HepG2 (cell line): ENCODE measurements at regions not wholly inside any gene's neighbourhood (a gene's known extent, or its start where the extent isn't known, plus 50 kb on each side); places are given as distances from the start of the nearest gene placed in this dataset.

Experiments
- ATAC-seq: fragments of 200-7000 bp; cut with Tn5 transposase; 3 replicates; pipeline ENCODE4 v1.9.1; 2020; ENCODE audit warnings: mild to moderate bottlenecking, moderate library complexity
- BruUV-seq: library from RNA; stranded (reverse); fragments of 400-500 nt; replicated peaks from 2 replicates; lab custom pipeline; 2021; lab: Mats Ljungman, UMichigan
- CTCF ChIA-PET: fragments of 300-600 bp; formaldehyde crosslinking; extraction: SDS; loops from one replicate; lab custom pipeline; 2021; ENCODE audit warnings: low total read pairs, inconsistent platforms, low intra/inter-chr PET ratio; lab: Yijun Ruan, JAX
- POLR2A ChIA-PET: fragments of 350-600 bp; sonication (Branson Sonifier 250); formaldehyde crosslinking; loops from one replicate; lab custom pipeline; 2020; ENCODE audit warnings: antibody characterized with exemption, inconsistent platforms; lab: Yijun Ruan, JAX
- DNase-seq: peaks from one replicate; pipeline ENCODE4 v3.0.0-alpha.2; 2015; ENCODE audit warnings: low spot score
- FAIRE-seq: peaks from 3 replicates; lab custom pipeline; 2011; peaks lifted over from hg19 to GRCh38; lab: Jason Lieb, UNC
- H2AFZ ChIP-seq: one replicate; pipeline ENCODE4 v1.6.1; 2011; ENCODE audit warnings: low read length, inconsistent platforms
- H3K27ac ChIP-seq: fragments of 300-600 bp; 3 replicates; pipeline ENCODE4 v1.8.0; 2011; ENCODE audit warnings: mixed run types, mild to moderate bottlenecking, mixed read lengths, low read length, inconsistent platforms; ENCODE audit not compliant: insufficient read depth; ENCODE audit errors: extremely low read length
- H3K27me3 ChIP-seq, 2 experiments: fragments of 200-600 bp in 1 of 2; 2 replicates in 1 of 2; 3 replicates in 1 of 2; pipeline versions ENCODE4 v1.6.0 to v1.8.0; 2011; ENCODE audit warnings: low read length in 2 of 2, mild to moderate bottlenecking in 2 of 2, moderate library complexity in 2 of 2, inconsistent platforms in 1 of 2; ENCODE audit not compliant: insufficient read depth in 2 of 2, control insufficient read depth in 1 of 2
- H3K36me3 ChIP-seq, 2 experiments: fragments of 200-600 bp in 1 of 2; replicated peaks in 1 of 2; 2 replicates in 1 of 2; 3 replicates in 1 of 2; pipeline versions ENCODE4 v1.5.1 to v1.8.0; 2011; ENCODE audit warnings: low read length in 2 of 2, inconsistent platforms in 1 of 2; ENCODE audit not compliant: insufficient read depth in 2 of 2, control insufficient read depth in 1 of 2
- H3K4me1 ChIP-seq: 2 replicates; pipeline ENCODE4 v1.5.1; 2012; ENCODE audit warnings: low read length, inconsistent platforms; ENCODE audit not compliant: insufficient read depth
- H3K4me2 ChIP-seq: 2 replicates; pipeline ENCODE4 v1.6.0; 2011; ENCODE audit warnings: low read depth, low read length, inconsistent platforms
- H3K4me3 ChIP-seq, 3 experiments: fragments of 200-600 bp in 1 of 3; sonication (generic), shearing (Covaris generic) in 1 of 3; replicated peaks in 1 of 3; 2 replicates each; pipeline ENCODE4 v1.5.1; 2011 to 2016; ENCODE audit warnings: low read length in 3 of 3, inconsistent platforms in 2 of 3, low read depth in 2 of 3, mild to moderate bottlenecking in 2 of 3, control low read depth in 1 of 3, mixed read lengths in 1 of 3; ENCODE audit not compliant: insufficient read depth in 1 of 3
- H3K79me2 ChIP-seq: one replicate; pipeline ENCODE4 v1.6.1; 2011; ENCODE audit warnings: low read length, inconsistent platforms; ENCODE audit not compliant: insufficient read depth
- H3K9ac ChIP-seq: 2 replicates; pipeline ENCODE4 v1.6.0; 2011; ENCODE audit warnings: mild to moderate bottlenecking, low read depth, low read length, inconsistent platforms; ENCODE audit not compliant: insufficient read depth
- H3K9me3 ChIP-seq: 2 replicates; pipeline ENCODE4 v1.5.1; 2012; ENCODE audit warnings: mild to moderate bottlenecking, low read length
- H4K20me1 ChIP-seq: 2 replicates; pipeline ENCODE4 v1.6.0; 2011; ENCODE audit warnings: inconsistent platforms, mild to moderate bottlenecking, low read length, moderate library complexity; ENCODE audit not compliant: insufficient read depth
- MEF2D ChIP-seq: sonication (generic); formaldehyde crosslinking; IDR thresholded peaks from 2 replicates; pipeline ENCODE4 v1.5.1; 2020; ENCODE audit warnings: mild to moderate bottlenecking, missing genetic modification reagents
- POLR2AphosphoS2 ChIP-seq: IDR thresholded peaks from 2 replicates; pipeline ENCODE4 v1.6.1; 2011; ENCODE audit warnings: low read depth, low read length, improper control_type of control experiment
- ZBTB1 ChIP-seq: sonication (generic); formaldehyde crosslinking; IDR thresholded peaks from 2 replicates; pipeline ENCODE4 v1.4.0; 2020; ENCODE audit warnings: missing genetic modification reagents, borderline replicate concordance
- ZNF101 ChIP-seq: sonication (generic); formaldehyde crosslinking; IDR thresholded peaks from 2 replicates; pipeline ENCODE4 v1.4.0; 2020; ENCODE audit warnings: mild to moderate bottlenecking, low read depth, missing genetic modification reagents, borderline replicate concordance
- ZNF546 ChIP-seq: sonication (generic); formaldehyde crosslinking; conservative IDR thresholded peaks from 2 replicates; pipeline ENCODE4 v1.8.1; 2023; ENCODE audit warnings: mild to moderate bottlenecking, missing genetic modification reagents
- WGBS: methylation state at CpG from one replicate; pipeline ENCODE4 v1.1.6; 2017; ENCODE audit warnings: low lambda C conversion rate; 5-methylcytosine and 5-hydroxymethylcytosine counted together
- in situ Hi-C: cut with HindIII; loops from 2 replicates; pipeline ENCODE4 v1.10.0; 2017; ENCODE audit warnings: low pct_unique_long_range_greater_than_20kb; ENCODE audit not compliant: extremely low pct_ligation_motif_present
- intact Hi-C: fragments of 100-400 bp; cut with micrococcal nuclease; formaldehyde crosslinking; loops from one replicate; pipeline ENCODE4 v1.10.0; 2022; ENCODE audit not compliant: unreplicated experiment

GRCh38 chr2:122132147-122132691 is 376.8 kb downstream of the TSN start:
- intact Hi-C loops (no loop called here), in situ Hi-C loops (loop anchor here (10.0 kb wide), 1 partner anchor 157 kb away; no protein-coding TSS in a partner anchor)
- WGBS = 22% methylated on average over 2 of the region's 2 CpGs
- Histone ChIP-seq H3K4me3 (no peak overlapping the region), H2AFZ (no peak overlapping the region), H3K9me3 (peaks cover 28% of the 10 kb centered on the region), H3K27ac (no peak overlapping the region), H3K9ac (no peak overlapping the region), H3K79me2 (no peaks in the 10 kb centered on the region), H4K20me1 (no peaks in the 10 kb centered on the region), H3K27me3 (no peaks in the 10 kb centered on the region), H3K36me3 (no peaks in the 10 kb centered on the region), H3K4me2 (no peak overlapping the region), H3K4me1 (no peaks in the 10 kb centered on the region; the same call in 1 of the 2 replicates)
- ChIA-PET CTCF (no interaction called here), POLR2A (no interaction called here)
- DNase-seq (no peak), ATAC-seq (no peak), FAIRE-seq (no peak)
- BruUV-seq = no TSS peak
- no peak for TF ChIP-seq ZNF546
- no peak for TF ChIP-seq MEF2D (CRISPR knock-in tag)
- no peak for TF ChIP-seq POLR2AphosphoS2
- TF ChIP-seq ZNF101 (CRISPR knock-in tag) = no peak

- H4K20me1 ChIP-seq = no peaks in the 10 kb centered on the region
- no peak overlapping the region for H2AFZ ChIP-seq
- TF ChIP-seq ZBTB1 (CRISPR knock-in tag) = no peak
- 53% methylated on average over 10 of the region's 10 CpGs for WGBS
- FAIRE-seq = no peak
- peaks cover 10% of the 10 kb centered on the region; the same call in 1 of the 2 replicates for H3K9me3 ChIP-seq
- intact Hi-C loops = no loop called here
- ChIA-PET POLR2A (no interaction called here), CTCF (interaction anchor here (1.6 kb wide), 1 partner anchor 160 kb away, joined by 11 read pairs; no protein-coding TSS in a partner anchor)
- DNase-seq = no peak
- no peak overlapping the region for H3K4me2 ChIP-seq
- no peaks in the 10 kb centered on the region for H3K79me2 ChIP-seq
- H3K27ac ChIP-seq = no peak overlapping the region
- no peak overlapping the region for H3K4me3 ChIP-seq
- H3K27me3 ChIP-seq = no peaks in the 10 kb centered on the region
- in situ Hi-C loops = loop anchor here (10.0 kb wide), 1 partner anchor 160 kb away; no protein-coding TSS in a partner anchor
- ATAC-seq = no peak
- BruUV-seq = no TSS peak
- no peaks in the 10 kb centered on the region for H3K36me3 ChIP-seq
- no peak overlapping the region for H3K9ac ChIP-seq
- H3K4me1 ChIP-seq = no peaks in the 10 kb centered on the region; the same call in 1 of the 2 replicates
These were observed 379.8 kb downstream of the TSN start for GRCh38 chr2:122135021-122135937.
